ENCODE measurements at regions not wholly inside any gene's neighbourhood (a gene's known extent, or its start where the extent isn't known, plus 50 kb on each side); places are given as distances from the start of the nearest gene placed in this dataset.

DNA sequence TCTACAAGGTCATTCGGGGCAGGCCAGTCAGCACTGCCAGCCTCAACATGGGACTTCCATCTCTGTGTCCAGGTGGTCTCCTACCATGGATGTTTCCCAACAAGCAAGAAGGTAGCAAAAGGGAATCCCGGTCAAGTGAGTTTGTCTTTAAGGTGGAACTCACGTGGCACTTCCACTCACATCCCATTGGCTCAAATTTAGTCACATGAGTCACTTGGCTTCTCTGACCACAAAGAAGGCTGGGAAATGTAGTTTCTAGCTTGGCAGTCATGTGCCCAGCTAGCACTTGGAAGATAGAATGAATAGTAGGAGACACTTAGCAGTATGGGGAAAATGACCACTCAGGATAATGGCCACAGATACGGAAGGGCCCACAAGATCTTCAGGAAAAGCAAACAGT lies 106.6 kb downstream of the AIPL1 start:
- no peak for DNase-seq
- intact Hi-C loops (cut with DNase I; ENCODE audit: low total_unique reads): no loop called here
- peaks cover 3 to 16% (median 6%) of the 10 kb centered on the region in 3 donors for H3K27me3 ChIP-seq
- peak overlapping the region in 3 of 4 donors; percentile 44 to 69 (median 64) for H3K27ac ChIP-seq
- TF ChIP-seq POLR2A (IDR thresholded peaks at IDR 0.05): no peak
- TF ChIP-seq, protein P1, sequence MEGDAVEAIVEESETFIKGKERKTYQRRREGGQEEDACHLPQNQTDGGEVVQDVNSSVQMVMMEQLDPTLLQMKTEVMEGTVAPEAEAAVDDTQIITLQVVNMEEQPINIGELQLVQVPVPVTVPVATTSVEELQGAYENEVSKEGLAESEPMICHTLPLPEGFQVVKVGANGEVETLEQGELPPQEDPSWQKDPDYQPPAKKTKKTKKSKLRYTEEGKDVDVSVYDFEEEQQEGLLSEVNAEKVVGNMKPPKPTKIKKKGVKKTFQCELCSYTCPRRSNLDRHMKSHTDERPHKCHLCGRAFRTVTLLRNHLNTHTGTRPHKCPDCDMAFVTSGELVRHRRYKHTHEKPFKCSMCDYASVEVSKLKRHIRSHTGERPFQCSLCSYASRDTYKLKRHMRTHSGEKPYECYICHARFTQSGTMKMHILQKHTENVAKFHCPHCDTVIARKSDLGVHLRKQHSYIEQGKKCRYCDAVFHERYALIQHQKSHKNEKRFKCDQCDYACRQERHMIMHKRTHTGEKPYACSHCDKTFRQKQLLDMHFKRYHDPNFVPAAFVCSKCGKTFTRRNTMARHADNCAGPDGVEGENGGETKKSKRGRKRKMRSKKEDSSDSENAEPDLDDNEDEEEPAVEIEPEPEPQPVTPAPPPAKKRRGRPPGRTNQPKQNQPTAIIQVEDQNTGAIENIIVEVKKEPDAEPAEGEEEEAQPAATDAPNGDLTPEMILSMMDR (IDR thresholded peaks at IDR 0.05 in 4 of 5, conservative IDR thresholded peaks at IDR 0.05 in 1 of 5): no peak
- H3K4me3 ChIP-seq: no peak overlapping the region
- H3K4me1 ChIP-seq: peaks cover 0 to 8% of the 10 kb centered on the region in 2 donors
- ATAC-seq: no peak
- H3K9me3 ChIP-seq: no peaks in the 10 kb centered on the region
- no peaks in the 10 kb centered on the region for H3K36me3 ChIP-seq
- in situ Hi-C loops (cut with MboI; ENCODE audit: low sequenced_read_pairs in 4 of 4): no loop called here

- DNase-seq (no peak), ATAC-seq (peak; percentile 41 to 64)
- in situ Hi-C loops (cut with MboI; ENCODE audit: low sequenced_read_pairs in 4 of 4) (no loop called here), intact Hi-C loops (cut with DNase I; ENCODE audit: low total_unique reads) (no loop called here)
- Histone ChIP-seq H3K9me3 (no peaks in the 10 kb centered on the region), H3K4me3 (no peak overlapping the region), H3K36me3 (no peaks in the 10 kb centered on the region), H3K4me1 (peaks cover 0 to 8% of the 10 kb centered on the region in 2 donors), H3K27me3 (peaks cover 3 to 16% (median 6%) of the 10 kb centered on the region in 3 donors), H3K27ac (peak overlapping the region; percentile 29 to 69 (median 54))
- TF ChIP-seq, protein P1 (IDR thresholded peaks at IDR 0.05 in 4 of 5, conservative IDR thresholded peaks at IDR 0.05 in 1 of 5): no peak
- TF ChIP-seq POLR2A (IDR thresholded peaks at IDR 0.05): no peak
Observed at GRCh38 chr17:6327007-6327406, 107.9 kb downstream of the AIPL1 start.

DNA sequence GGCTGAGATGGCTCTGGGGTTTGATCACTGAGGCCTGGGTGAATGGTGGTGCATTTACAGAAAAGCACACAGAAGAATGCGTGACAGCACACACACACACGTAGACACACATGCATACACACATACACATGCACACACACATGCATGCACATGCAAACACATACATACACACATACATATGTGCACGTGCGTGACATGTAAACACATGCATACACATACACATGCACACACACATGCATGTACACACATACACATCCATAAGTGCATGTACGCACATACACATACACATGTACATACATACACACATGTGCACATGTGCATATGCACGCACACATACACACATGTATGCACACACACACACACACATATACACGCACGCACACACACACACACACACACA lies 108.4 kb downstream of the AIPL1 start:
- in situ Hi-C loops (cut with MboI; ENCODE audit: low sequenced_read_pairs in 4 of 4) (no loop called here), intact Hi-C loops (cut with DNase I; ENCODE audit: low total_unique reads) (no loop called here)
- ATAC-seq (no peak), DNase-seq (no peak)
- Histone ChIP-seq H3K27me3 (peaks cover 3 to 16% (median 6%) of the 10 kb centered on the region in 3 donors), H3K27ac (peak overlapping the region in 2 of 4 donors; percentile 49 to 54), H3K4me3 (no peak overlapping the region), H3K36me3 (no peaks in the 10 kb centered on the region), H3K9me3 (no peaks in the 10 kb centered on the region), H3K4me1 (peaks cover 0 to 8% of the 10 kb centered on the region in 2 donors)
- TF ChIP-seq, protein P1 (IDR thresholded peaks at IDR 0.05 in 4 of 5, conservative IDR thresholded peaks at IDR 0.05 in 1 of 5): no peak
- TF ChIP-seq POLR2A (IDR thresholded peaks at IDR 0.05): no peak

GRCh38 chr17:6325741-6326140 lies 109.2 kb downstream of the AIPL1 start:
- no peak for ATAC-seq

More at GRCh38 chr17:6325741-6326140, 109.2 kb downstream of the AIPL1 start:
- Histone ChIP-seq H3K36me3 (no peaks in the 10 kb centered on the region), H3K27ac (peak overlapping the region in 3 of 4 donors; percentile 14 to 54 (median 49)), H3K4me3 (no peak overlapping the region), H3K27me3 (peaks cover 3 to 19% (median 6%) of the 10 kb centered on the region in 3 donors), H3K9me3 (no peaks in the 10 kb centered on the region), H3K4me1 (peaks cover 0 to 8% of the 10 kb centered on the region in 2 donors)
- intact Hi-C loops (cut with DNase I; ENCODE audit: low total_unique reads) (no loop called here), in situ Hi-C loops (cut with MboI; ENCODE audit: low sequenced_read_pairs in 4 of 4) (no loop called here)
- no peak for DNase-seq
- TF ChIP-seq, protein P1 (IDR thresholded peaks at IDR 0.05 in 4 of 5, conservative IDR thresholded peaks at IDR 0.05 in 1 of 5): no peak
- TF ChIP-seq POLR2A (IDR thresholded peaks at IDR 0.05): no peak

Measured in gastrocnemius medialis (tissue), 4 donors.